T-helper 2 cell treated with Interferon-gamma antibody and Interleukin-4, amounts not matched to agents 5 μg/mL and 100 μg/mL, for 36 hours (primary cell): ENCODE measurements at regions not wholly inside any gene's neighbourhood (a gene's known extent, or its start where the extent isn't known, plus 50 kb on each side); places are given as distances from the start of the nearest gene placed in this dataset.

Experiments
- DNase-seq: peaks from one replicate; pipeline ENCODE4 v3.0.0; 2021; ENCODE audit warnings: low spot score
- H3K27ac Mint-ChIP-seq: one replicate; pipeline ENCODE4 v1.8.0; 2021; ENCODE audit warnings: mild to moderate bottlenecking, mixed read lengths
- H3K27me3 Mint-ChIP-seq: one replicate; pipeline ENCODE4 v1.8.0; 2021; ENCODE audit warnings: low read depth, mixed read lengths
- H3K36me3 Mint-ChIP-seq: one replicate; pipeline ENCODE4 v1.8.0; 2021; ENCODE audit warnings: low read depth, mixed read lengths
- H3K4me1 Mint-ChIP-seq: one replicate; pipeline ENCODE4 v1.8.0; 2021; ENCODE audit warnings: low read depth, mixed read lengths
- H3K4me3 Mint-ChIP-seq: one replicate; pipeline ENCODE4 v1.8.0; 2022; ENCODE audit warnings: mild to moderate bottlenecking, moderate library complexity, mixed read lengths
- H3K9me3 Mint-ChIP-seq: one replicate; pipeline ENCODE4 v1.8.0; 2021; ENCODE audit warnings: mixed read lengths

GRCh38 chr17:33970279-33970678, 284.8 kb upstream of the CCL2 start:
- no peaks in the 10 kb centered on the region for H3K9me3 Mint-ChIP-seq
- DNase-seq = no peak
- H3K4me3 Mint-ChIP-seq = no peak overlapping the region
- no peak overlapping the region for H3K27ac Mint-ChIP-seq
- H3K4me1 Mint-ChIP-seq = peaks cover 25% of the 10 kb centered on the region
- H3K27me3 Mint-ChIP-seq = peaks cover 17% of the 10 kb centered on the region
- H3K36me3 Mint-ChIP-seq = no peaks in the 10 kb centered on the region

GRCh38 chr17:33972763-33973162, 282.3 kb upstream of the CCL2 start:
- Mint-ChIP-seq H3K27me3 (peaks cover 21% of the 10 kb centered on the region), H3K4me3 (no peak overlapping the region), H3K27ac (no peak overlapping the region), H3K9me3 (no peaks in the 10 kb centered on the region), H3K36me3 (no peaks in the 10 kb centered on the region), H3K4me1 (peaks cover 17% of the 10 kb centered on the region)
- no peak for DNase-seq

- Mint-ChIP-seq H3K9me3 (no peaks in the 10 kb centered on the region), H3K4me1 (peaks cover 9% of the 10 kb centered on the region), H3K27ac (no peak overlapping the region), H3K36me3 (no peaks in the 10 kb centered on the region), H3K27me3 (peaks cover 21% of the 10 kb centered on the region), H3K4me3 (no peak overlapping the region)
- no peak for DNase-seq
These were observed 281.6 kb upstream of the CCL2 start for GRCh38 chr17:33973491-33973890.

GRCh38 chr17:33974276-33974675, 280.8 kb upstream of the CCL2 start:
- H3K4me1 Mint-ChIP-seq = peaks cover 2% of the 10 kb centered on the region
- no peaks in the 10 kb centered on the region for H3K9me3 Mint-ChIP-seq
- H3K27ac Mint-ChIP-seq = no peak overlapping the region
- no peaks in the 10 kb centered on the region for H3K36me3 Mint-ChIP-seq
- no peak for DNase-seq
- no peak overlapping the region for H3K4me3 Mint-ChIP-seq
- peaks cover 21% of the 10 kb centered on the region for H3K27me3 Mint-ChIP-seq

- H3K36me3 Mint-ChIP-seq = no peaks in the 10 kb centered on the region
- peaks cover 21% of the 10 kb centered on the region for H3K27me3 Mint-ChIP-seq
- no peak for DNase-seq
- H3K27ac Mint-ChIP-seq = no peak overlapping the region
- H3K9me3 Mint-ChIP-seq = no peaks in the 10 kb centered on the region
- H3K4me1 Mint-ChIP-seq = peaks cover 2% of the 10 kb centered on the region
- H3K4me3 Mint-ChIP-seq = no peak overlapping the region
These were observed 278.3 kb upstream of the CCL2 start for GRCh38 chr17:33976831-33977230.

- Mint-ChIP-seq H3K4me1 (peaks cover 2% of the 10 kb centered on the region), H3K27ac (no peak overlapping the region), H3K9me3 (no peaks in the 10 kb centered on the region), H3K4me3 (no peak overlapping the region), H3K36me3 (no peaks in the 10 kb centered on the region), H3K27me3 (peaks cover 18% of the 10 kb centered on the region)
- no peak for DNase-seq
These were observed 277.2 kb upstream of the CCL2 start for GRCh38 chr17:33977729-33978514.

GRCh38 chr17:33978889-33979288, 276.2 kb upstream of the CCL2 start:
- no peaks in the 10 kb centered on the region for H3K36me3 Mint-ChIP-seq
- no peak for DNase-seq
- H3K9me3 Mint-ChIP-seq = no peaks in the 10 kb centered on the region
- no peak overlapping the region for H3K27ac Mint-ChIP-seq
- peaks cover 2% of the 10 kb centered on the region for H3K4me1 Mint-ChIP-seq
- H3K27me3 Mint-ChIP-seq = peaks cover 14% of the 10 kb centered on the region
- no peak overlapping the region for H3K4me3 Mint-ChIP-seq

GRCh38 chr17:33980193-33980592, 274.9 kb upstream of the CCL2 start:
- H3K4me3 Mint-ChIP-seq = no peak overlapping the region
- peaks cover 2% of the 10 kb centered on the region for H3K4me1 Mint-ChIP-seq
- no peaks in the 10 kb centered on the region for H3K36me3 Mint-ChIP-seq
- no peak overlapping the region for H3K27ac Mint-ChIP-seq
- peaks cover 10% of the 10 kb centered on the region for H3K27me3 Mint-ChIP-seq
- no peaks in the 10 kb centered on the region for H3K9me3 Mint-ChIP-seq
- no peak for DNase-seq

GRCh38 chr17:33981711-33982601, 273.1 kb upstream of the CCL2 start:
- no peak overlapping the region for H3K4me3 Mint-ChIP-seq
- H3K36me3 Mint-ChIP-seq = no peaks in the 10 kb centered on the region
- no peaks in the 10 kb centered on the region for H3K9me3 Mint-ChIP-seq
- peaks cover 2% of the 10 kb centered on the region for H3K4me1 Mint-ChIP-seq
- no peak overlapping the region for H3K27ac Mint-ChIP-seq
- no peaks in the 10 kb centered on the region for H3K27me3 Mint-ChIP-seq
- DNase-seq = no peak

- no peaks in the 10 kb centered on the region for H3K36me3 Mint-ChIP-seq
- no peaks in the 10 kb centered on the region for H3K27me3 Mint-ChIP-seq
- H3K4me3 Mint-ChIP-seq = no peak overlapping the region
- DNase-seq = no peak
- H3K9me3 Mint-ChIP-seq = no peaks in the 10 kb centered on the region
- H3K4me1 Mint-ChIP-seq = peaks cover 2% of the 10 kb centered on the region
- no peak overlapping the region for H3K27ac Mint-ChIP-seq
These were observed 272.2 kb upstream of the CCL2 start for GRCh38 chr17:33982909-33983308.

GRCh38 chr17:33983824-33984574, 271.1 kb upstream of the CCL2 start:
- Mint-ChIP-seq H3K9me3 (no peaks in the 10 kb centered on the region), H3K36me3 (no peaks in the 10 kb centered on the region), H3K27me3 (peaks cover 2% of the 10 kb centered on the region), H3K4me3 (no peak overlapping the region), H3K27ac (no peak overlapping the region), H3K4me1 (peaks cover 2% of the 10 kb centered on the region)
- no peak for DNase-seq

- Mint-ChIP-seq H3K27ac (no peak overlapping the region), H3K4me1 (no peaks in the 10 kb centered on the region), H3K4me3 (no peak overlapping the region)
These were observed 269.0 kb upstream of the CCL2 start for GRCh38 chr17:33986088-33986487.

GRCh38 chr17:33986566-33986965, 268.5 kb upstream of the CCL2 start:
- Mint-ChIP-seq H3K4me3 (no peak overlapping the region), H3K36me3 (no peaks in the 10 kb centered on the region), H3K9me3 (no peaks in the 10 kb centered on the region), H3K27ac (no peak overlapping the region), H3K27me3 (peaks cover 10% of the 10 kb centered on the region), H3K4me1 (no peaks in the 10 kb centered on the region)
- no peak for DNase-seq

More at GRCh38 chr17:33986088-33986487, 269.0 kb upstream of the CCL2 start:
- Mint-ChIP-seq H3K36me3 (no peaks in the 10 kb centered on the region), H3K9me3 (no peaks in the 10 kb centered on the region), H3K27me3 (peaks cover 8% of the 10 kb centered on the region)
- DNase-seq = no peak

- Mint-ChIP-seq H3K27ac (no peak overlapping the region), H3K4me3 (no peak overlapping the region), H3K36me3 (no peaks in the 10 kb centered on the region), H3K9me3 (no peaks in the 10 kb centered on the region), H3K27me3 (peaks cover 10% of the 10 kb centered on the region), H3K4me1 (no peaks in the 10 kb centered on the region)
- DNase-seq = no peak
These were observed 267.9 kb upstream of the CCL2 start for GRCh38 chr17:33987162-33987561.
